Brain pericyte (primary cell): ENCODE measurements at regions not wholly inside any gene's neighbourhood (a gene's known extent, or its start where the extent isn't known, plus 50 kb on each side); places are given as distances from the start of the nearest gene placed in this dataset.

ENCODE experiments used
- DNase-seq: peaks from one replicate; pipeline ENCODE4 v3.0.0-alpha.2; 2012; ENCODE audit warnings: low read depth, low spot score

DNA sequence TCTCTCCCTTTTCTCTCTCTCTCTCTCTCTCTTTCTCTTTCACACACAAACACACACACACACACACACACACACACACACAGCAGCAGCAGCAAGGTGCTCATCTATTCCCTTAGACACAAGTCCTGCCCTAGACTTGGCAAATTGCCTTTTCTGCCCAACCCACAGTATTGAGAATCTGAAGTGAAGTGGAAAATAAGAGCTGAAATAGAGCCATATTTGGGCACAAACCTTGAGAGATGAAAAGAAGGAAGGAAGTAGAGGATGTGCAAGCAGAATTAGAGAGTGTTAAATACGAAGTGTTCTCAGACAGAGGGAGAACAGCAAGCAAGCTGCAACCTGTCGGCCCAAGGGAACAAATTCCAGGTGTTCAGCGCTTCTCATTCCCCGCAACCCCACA, 557.5 kb upstream of the NOX3 start:
- DNase-seq = no peak

DNA sequence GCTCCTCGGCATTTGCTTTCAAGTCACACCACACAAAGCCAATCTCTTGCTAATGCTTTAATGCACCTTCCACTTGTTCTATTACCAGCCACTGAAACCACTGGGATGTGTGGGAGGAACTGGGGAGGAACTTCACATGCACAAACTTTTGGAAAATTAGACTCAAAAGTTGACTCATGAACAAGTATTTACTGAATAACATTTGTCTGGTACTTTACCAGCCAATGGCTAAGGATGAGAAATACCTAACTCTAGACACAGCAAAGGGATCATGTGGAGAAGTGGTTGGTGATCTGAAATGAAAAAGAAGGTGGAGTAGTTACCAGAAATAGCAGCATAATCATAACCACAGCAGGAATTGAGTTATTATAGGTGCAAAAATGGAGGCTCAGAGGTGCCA, 554.0 kb upstream of the NOX3 start:
- no peak for DNase-seq

DNA sequence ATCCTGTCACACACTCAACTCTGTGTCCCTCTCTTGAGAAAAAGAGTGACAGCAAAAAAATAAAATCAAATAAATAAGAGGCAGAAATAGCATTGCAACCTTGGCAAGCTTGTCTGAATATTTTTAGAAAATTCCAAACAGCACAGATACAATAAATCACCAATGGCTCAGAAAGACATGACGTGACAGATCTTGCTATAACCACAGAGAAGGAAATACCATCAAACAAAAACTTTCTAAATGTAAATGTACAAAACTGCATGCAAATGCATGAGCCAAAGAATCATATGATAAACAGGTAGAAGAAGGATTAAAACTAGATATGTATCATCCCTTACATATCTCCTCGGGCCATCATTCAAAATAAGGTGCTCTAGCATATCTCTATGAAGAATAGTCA, 549.2 kb upstream of the NOX3 start:
- no peak for DNase-seq

DNA sequence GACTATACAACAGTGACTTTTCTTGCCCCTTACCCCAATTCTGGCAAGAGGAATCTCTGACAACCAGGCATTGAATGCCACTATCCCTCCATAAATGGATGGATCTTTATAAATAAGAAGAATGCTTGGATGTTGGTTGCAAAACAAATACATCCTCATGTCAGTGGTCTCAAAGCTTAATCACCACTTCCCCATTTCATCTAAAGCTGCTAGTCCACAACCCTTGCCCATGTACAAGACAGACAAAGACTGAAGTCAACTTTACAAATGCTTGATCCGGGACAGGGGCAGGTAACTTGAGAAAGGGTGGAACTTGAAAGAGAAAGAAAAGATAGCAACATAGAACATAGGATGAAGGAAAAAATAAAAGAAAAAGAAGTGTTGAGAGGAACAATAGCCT, 540.5 kb upstream of the NOX3 start:
- DNase-seq = no peak

DNA sequence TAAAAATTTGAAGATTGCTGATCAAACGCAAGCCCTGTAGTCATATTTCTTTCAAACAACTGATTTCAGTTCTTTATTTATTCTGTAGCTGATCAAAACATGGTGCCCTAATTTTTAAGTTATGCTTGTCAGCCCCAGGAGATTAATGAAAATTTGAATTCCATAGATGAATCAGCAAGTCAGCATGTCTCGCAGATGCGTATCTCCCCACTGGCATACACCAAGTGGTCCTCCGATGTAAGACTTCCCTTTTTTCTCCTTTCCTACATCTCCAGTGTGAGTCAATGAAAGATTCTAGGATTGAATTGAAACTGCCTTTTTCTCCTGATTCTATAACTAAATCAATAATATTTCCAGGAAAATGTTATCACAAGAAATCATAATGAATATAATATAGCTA, 539.6 kb upstream of the NOX3 start:
- no peak for DNase-seq

DNA sequence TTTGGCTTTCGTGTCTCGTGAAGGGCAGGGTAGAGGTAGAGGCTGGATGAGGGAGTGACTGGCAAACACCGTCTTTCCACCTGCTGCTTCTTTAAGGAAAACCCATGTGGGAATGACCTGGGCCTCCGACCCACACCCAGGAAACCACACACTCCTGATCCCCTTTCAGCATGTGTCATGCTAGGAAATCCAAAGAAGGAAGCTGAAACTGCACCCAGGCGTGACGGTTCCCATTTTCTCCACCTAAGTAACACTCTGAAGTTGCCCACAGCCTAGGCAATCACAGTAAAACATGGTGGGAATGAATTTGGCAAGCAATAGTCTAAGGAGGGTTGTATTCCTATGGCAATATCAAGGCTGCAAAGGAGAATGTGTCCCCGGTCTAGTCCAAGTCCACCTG, 538.4 kb upstream of the NOX3 start:
- DNase-seq = no peak

DNA sequence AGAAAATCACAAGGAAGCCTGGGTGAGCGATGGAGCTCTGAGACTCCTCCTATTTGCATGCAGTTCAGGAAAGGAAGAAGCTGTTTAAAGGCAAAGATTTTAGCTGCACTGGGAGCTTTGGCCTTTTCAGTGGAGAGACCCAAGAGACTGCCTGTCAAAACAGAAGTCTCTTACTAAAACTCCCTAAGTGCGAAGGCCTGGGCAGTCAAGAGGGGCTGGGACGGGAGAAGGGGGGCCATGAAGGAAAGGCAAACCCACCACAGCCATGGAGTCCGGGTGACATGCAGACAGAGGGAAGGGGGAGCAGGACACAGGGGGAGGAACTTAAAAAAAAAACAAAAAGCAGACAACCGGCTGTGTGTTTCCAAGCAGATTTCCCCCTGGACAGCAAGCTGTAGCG, 537.6 kb upstream of the NOX3 start:
- no peak for DNase-seq

DNA sequence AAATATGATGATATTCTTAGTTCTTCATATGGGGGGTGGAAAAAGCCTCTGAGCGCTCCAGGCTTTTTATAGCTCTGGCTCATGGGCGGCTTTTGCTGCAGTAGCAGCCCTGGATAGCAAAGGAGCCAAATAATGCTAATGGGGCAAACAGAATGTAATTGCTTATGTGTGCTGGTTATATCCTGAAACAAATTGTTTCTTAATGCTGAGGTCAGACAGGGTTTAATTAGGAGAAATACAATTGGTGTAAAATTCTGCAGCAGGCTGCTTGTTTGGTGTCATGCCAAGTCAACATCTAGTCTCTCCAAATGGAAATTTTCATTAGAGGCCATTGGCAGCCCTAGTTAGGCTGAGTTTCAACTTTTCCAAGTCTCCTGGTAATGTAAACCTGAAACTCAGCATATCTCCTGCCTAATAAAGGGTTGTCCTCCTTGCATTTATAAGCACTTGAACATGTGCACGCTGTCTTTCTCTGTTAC, 530.1 kb upstream of the NOX3 start:
- DNase-seq = no peak

DNA sequence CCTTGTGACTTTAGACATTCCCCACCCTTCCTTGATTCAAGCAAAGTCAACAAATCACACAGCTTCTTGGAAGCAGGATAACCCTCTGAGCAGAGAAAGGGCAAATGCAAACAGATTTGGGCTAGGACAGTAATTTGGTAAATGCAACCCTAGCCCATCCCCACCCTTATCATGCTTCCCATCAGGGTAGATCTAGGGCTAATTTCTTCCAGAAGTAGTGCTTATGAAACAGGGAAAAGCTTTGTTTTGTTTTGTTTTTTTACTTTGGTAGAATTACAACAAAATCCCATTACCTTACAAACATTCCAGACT, 525.1 kb upstream of the NOX3 start:
- DNase-seq = no peak

DNA sequence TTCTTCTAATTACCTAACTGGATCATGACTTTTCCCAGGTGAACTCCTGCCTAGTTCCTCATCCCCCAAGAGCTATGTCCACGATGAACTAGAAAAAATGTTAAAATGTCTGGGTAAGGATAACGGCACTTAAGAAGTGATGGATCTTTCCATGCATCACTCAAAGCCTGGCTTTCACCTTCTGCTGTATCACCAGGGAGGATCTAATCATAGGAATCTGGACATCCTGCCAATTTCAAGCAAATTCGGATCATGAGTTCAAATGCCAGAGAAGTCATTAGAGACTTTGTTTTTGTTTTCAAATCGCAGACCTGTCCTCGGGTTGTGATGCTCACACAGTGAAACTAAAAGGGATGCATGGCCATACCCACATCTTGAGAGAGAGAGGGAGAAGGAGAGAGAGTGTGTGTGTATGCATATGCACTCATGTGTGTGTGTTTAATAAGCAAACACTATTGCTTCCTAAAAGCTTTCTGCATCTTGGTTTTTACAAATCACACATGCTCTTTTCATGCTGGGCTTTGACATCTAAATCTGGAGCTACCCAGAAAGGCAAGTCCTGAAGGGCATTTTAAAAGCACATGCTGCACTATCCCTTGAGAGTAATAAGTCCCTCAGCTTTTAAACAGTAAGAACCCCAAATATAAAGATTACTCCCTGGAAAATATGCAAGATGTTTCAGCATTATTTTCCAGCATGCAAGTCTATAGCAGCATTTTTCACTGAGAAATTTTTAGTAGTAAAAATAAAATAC, 524.6 kb upstream of the NOX3 start:
- no peak for DNase-seq

DNA sequence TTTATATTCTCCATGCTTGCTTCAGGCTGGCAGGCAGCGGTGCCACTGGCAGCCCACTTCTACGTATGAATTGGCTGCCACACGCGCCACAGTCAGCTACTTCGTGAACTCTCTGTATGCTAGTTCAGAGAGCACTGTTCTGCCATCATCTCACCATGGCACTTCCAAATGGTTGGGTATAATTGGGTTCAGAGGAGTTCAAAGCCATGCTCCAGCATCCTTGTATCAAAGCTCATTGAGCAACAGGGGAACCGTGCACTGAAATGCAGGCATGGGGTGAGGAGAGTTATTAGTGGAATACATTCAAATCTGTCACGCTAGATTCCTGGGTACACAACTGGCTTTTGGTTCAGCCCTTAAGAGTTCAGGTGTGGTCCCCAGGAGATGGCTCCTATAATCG, 519.9 kb upstream of the NOX3 start:
- DNase-seq = no peak

DNA sequence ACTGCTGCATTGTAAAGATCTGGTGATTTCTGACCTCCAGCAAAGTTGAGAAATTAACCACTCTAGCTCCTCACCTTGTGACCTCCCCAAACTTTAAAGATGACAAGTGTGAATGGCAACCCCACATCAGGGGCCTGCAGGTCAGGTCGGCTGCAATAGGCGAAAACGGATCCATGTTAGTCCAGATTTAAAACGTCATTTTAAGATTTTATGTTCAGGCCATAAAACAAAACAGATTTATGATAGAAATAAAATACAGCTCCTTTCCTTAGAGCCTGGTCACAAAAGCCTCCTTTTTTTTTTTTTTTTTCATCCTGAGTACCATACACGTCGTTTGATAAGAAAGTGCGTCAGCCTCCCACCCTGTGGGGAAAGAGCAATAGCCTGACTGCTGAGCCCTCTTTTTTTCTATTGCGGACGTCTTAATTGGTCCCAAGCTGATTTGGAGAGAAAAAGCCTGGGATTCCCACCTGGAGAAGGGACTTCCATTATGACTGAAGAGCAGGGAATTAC, 519.2 kb upstream of the NOX3 start:
- no peak for DNase-seq

DNA sequence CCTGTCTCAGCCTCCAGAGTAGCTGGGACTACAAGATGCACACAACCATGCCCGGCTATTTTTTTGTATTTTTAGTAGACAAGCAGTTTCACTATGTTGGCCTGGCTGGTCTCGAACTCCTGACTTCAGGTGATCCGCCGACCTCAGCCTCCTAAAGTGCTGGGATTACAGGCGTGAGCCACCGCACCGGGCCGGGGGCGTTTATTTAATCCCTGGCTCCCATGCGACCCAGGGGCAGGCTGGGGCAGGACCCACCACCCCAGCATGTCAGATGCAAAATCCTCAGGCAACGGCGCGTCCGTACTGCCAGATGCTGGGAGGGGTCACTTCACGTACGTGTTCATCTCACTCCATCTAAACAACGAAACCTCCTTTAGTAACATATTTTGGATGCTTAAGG, 518.7 kb upstream of the NOX3 start:
- no peak for DNase-seq

DNA sequence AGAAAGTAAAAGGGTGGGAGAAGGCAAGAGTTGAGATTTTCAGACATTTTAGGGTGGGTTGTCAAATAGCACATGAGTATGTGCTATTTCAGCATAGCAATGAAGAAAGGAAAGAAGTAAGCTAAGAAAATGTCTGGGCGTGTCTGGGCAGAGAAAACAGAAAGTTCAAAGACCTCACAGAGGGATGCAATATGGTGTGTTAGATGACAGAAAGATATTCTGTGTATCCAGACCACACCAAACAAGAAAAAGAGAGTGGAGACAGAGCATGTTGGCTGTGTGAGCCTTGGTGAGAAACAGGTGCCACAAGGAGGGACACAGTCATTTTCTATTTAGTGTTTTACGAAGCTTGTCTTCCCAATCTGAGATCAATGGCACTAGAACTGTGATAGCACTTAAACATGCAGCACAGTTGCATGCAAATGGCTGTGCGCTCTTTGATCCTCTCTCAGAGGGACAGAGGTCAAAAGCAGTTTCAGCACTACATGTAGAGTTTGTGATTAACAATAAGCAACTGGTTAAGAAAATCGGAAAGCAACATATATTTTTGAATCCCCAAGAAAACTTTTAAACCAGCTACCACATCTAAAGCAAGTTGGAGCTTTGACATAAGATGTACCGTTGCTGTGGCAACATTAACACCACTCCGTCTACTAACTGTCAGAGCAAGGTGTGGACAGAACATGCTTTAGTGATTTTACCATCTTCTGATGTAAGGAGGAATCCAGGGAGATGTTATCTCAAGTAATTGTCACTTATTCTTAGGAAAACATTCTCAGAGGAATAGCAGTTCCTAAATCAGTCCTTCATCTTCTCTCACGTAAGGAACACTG, 515.5 kb upstream of the NOX3 start:
- DNase-seq = no peak

DNA sequence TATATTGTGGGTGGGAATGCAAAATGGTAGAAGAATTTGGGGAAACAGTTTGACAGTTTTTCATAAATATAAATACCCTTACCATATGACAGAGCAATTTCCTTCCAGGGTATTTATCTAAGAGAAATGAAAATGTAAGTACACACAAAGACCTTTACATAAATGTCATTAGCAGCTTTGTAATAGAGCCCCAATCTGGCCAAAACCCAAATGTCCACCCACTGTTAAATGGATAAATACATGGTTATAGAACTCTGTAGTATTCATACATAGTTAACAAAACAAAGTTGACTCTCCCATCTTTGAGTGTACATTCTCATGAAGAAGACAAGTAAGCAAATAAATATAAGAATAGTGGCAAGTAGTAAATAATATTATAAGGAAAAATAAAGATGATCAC, 514.8 kb upstream of the NOX3 start:
- DNase-seq = no peak

DNA sequence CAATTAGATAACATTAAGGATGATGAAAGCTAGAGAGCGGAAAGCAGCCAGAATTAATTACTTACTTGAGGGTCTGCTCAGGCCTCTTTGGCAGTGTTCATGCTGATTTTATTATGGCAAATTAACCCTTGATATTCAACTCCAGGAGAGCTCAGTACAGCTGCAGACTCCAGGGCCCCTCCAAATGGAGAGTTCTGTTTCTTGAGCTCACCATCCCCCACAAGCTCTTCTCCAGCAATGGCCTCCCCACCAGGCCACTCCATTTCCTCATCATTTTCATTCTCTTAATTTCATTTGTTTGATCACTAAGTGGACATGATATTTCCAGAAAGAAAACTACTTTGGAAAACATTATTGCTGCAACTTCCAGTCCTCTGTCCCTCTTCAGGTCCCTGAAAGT, 513.3 kb upstream of the NOX3 start:
- no peak for DNase-seq

DNA sequence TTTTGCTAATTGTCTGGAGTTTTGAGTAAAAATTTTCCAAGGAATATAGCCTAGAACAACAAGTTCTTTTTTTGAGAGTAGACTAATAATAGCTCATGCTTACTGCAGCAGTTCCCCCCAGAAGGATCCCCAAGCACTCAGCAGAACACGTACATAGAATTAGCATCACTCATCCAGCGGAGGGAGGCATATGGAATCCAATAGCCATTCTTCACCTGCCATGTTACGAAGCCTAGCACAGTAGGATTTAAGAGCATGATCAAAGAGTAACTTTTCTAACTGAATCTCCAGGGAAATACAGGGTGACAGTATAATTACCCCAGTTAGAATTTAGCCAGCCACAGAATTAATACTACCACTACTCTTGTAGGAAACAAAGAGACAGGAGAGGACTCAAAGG, 511.7 kb upstream of the NOX3 start:
- no peak for DNase-seq

DNA sequence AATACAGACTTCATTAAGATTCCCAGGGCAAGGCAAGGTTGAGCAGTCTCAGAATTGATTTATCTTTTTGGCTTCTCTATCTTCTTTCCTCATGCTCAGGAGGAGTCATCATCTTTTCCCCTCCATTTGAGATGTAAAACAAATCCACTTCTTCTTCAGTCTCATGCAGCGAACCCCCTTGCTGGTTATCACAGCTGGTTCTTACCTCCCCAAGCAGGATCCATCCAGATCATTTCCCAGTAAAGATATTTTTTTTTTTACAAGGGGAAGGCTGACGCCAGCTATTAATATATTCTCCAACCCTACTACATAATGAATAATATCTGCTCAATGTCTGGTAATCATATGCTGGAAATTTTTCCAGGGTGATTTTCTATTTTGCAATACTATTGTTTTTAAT, 508.9 kb upstream of the NOX3 start:
- no peak for DNase-seq

DNA sequence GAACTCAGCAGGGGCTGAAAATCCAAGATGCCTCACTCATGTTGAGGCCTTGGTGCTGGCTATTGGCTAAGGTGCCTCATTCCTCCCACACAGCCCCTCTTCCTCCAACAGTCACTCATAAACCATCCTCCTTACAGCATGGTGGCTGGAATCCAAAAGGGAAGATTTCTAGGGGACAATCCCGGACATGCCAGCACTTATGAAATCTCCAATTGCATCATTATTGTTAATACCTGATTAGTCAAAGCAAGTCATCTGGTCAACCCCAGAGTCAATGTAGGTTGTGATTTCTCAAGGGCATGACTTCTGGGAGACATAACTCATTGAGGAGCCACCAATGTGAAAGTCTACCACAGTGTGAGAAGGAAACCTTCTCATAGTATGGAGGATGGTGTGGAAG, 506.6 kb upstream of the NOX3 start:
- no peak for DNase-seq

DNA sequence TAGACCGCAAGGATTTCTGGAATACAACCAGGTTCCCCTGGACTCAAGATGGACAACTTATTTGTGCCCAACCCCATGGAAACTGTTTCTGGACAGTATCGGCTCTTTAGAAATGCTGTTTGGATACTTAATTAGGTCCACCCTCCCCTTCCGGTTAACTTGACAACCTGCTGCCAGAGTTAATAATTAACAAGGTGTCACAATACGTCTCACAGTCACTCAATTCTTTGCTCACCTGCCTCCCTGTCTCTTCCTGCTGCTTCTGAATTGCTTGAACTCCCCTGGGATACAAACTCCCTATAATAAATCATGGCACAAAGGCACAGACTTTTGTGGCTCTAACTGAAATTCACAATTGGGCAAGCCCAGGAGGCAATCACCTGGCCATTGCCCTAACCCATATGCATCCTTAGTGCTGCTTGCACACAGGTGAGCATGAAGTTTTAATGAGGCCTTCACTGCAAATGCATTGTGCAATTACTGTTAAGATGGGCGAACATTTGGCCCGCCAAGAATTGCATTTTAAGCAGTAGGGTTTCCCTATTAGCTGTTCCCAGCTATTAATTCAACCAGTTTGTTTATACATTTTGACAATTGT, 504.4 kb upstream of the NOX3 start:
- DNase-seq = no peak

DNA sequence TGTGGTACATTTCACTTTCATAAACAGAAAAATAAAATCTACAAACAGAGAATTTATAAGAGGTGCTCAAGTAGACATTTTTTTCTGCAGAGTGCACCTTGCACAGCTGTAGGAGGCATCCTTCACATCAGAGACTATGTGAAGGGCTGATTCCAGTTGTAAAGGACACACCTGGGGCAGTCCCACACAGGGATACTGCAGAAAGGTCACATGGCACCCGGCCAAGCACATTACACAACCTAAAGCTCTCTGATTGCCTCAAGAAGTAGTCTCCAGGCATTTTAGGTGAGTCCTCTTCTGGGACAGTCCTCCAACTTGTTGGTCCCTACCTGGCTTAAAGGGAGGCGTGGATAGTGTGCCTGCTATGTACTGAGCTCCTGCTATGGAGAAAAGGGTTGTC, 502.9 kb upstream of the NOX3 start:
- DNase-seq = no peak

DNA sequence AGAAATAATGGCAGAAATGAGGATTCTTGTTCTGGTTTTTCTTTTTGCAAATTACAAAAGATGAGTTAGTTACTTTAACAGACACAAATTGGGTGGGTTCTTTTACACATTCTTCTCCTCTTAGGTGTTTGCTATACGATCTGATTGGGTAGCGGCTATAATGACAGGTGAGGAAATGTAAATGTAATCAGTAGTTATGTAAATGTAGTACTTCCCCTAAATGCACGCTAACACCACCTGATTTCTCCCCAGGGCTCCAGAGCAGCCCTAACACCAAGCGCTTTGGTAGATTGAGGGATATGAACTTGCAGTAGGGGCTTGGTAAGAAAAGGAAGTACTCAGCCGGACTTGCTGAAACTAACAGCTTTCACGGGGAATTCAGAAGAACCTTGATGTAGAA, 499.4 kb upstream of the NOX3 start:
- DNase-seq = no peak

DNA sequence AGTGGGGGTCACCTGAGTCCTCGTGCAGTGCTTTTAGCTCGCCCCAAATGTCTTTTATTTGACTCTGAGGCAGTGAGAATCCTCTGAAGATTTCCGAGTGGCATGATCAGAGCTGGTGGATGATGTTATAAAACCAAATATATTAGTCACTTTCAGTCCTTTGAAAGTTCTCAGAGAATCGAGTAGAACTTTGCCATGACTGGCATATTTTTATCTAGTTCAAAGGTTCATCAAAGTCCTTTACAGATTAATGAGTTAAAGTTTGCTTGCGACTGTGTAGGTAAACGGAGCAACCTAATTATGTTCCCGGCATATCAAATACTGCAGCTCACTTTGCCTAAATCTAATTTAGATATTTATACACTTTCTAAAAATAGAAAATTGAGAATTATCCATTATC, 498.5 kb upstream of the NOX3 start:
- no peak for DNase-seq
